ENCODE measurements at regions not wholly inside any gene's neighbourhood (a gene's known extent, or its start where the extent isn't known, plus 50 kb on each side); places are given as distances from the start of the nearest gene placed in this dataset.
A peak's percentile ranks its signal among the peaks of the same experiment; 100 is the strongest.
"Not testable (repeated sequence)": the region's sequence is repeated elsewhere in the genome, so short reads cannot be mapped to it uniquely, and the experiment has no call there.

DNA sequence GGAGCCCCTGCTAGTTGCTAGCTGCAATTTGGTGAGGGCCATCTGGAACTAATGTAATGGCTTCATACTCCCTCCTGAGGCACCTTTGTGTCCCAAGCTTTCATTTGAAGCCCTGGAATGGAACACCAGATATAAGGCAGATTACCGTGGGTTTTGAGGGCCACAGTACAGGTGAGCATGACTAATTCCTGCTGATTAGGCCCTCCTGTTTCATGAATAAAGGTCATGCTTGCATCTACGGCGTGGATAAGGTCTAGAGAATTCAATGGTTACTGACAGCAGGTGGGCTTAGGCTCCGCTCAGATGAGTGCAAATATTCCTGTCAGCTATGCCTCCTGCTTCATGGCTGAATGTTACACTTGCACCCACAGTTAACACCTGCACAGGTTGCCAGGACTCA, 495.4 kb downstream of the NAP1L3 start:
- DNase-seq (ENCODE audit: low spot score): no peak

DNA sequence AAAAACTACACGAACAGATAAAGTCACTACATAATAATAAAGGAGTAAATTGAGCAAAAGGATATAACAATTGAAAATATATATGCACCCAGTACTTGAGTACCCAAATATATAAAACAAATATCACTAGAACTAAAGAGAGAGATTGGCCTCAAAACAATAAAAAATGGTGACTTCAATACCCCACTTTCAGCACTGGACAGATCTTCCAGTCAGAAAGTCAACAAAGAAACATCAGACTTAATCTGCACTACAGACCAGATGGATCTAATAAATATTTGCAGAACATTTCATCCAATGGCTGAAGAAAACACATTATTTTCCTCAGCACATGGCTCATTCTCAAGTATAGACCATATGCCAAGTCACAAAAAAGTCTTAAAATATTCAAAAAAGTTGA, 503.6 kb downstream of the NAP1L3 start:
- no peak for DNase-seq (ENCODE audit: low spot score)

DNA sequence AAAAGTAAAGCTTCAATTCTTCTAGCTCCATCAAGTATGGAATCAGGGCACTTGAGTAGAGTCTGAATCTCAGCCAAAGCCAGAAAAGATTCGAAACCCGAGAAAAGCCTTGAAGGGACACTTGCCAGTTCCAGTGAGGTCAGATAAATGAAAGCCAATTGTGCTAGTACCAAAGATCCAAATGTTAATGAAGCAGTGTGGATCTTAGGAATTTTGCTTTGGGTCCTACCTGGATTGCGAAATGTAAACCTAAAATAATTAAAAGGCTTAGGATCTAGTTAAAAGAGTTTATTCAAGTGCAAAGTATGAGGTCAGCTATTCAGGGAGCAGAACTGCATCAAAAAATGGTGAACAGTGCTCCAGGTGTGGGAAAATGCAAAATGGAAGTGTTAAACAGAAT, 552.6 kb downstream of the NAP1L3 start:
- DNase-seq (ENCODE audit: low spot score): no peak

DNA sequence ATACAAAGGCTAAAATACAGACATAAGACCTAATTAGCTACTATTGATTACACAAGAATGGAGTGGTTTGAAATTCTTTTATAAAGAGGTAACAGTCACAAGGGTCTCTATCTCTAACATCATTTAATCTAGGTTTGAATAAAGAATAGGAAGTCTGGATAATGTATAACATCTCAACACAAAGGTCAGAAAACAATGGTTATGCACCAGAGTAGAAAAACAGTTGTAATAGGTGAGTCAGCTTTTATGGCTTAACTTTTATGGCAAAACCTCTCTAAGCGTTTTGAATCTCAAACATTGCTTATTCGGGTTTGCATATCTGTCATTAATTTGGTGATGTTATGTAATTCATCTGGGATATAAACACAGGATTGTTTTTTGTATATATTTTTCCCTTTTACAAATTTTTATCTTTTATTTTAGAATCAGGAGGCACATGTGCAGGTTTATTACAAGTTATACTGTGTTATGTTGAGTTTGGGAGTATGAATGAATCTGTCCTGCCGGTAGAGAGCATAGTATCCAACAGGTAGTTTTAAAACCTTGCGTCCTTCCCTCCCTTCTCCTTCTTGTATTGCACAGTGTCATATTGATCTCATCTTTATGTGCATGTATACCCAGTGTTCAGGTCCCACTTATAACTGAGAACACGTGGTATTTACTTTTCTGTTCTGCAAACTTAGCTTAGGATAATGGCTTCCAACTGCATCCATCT, 569.9 kb downstream of the NAP1L3 start:
- DNase-seq (ENCODE audit: low spot score): not testable (repeated sequence)

DNA sequence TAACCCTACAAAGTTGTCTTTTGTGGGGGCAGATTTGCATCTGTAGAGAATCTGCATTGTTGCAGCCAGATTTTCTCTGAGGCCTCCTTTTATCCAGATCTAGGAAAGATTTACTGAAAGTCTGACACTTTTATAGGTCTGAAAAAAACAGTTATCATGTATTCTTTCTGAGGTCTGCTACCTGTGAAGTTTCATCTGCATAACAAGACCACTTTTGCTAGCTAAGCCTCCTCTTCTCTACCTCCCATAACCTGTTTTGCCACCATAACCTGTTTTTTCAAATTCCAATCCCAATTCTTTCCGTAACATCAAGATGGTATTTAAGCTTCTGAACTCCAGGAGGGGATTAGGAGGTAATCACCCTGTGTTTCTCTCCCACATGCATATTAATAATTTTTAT, 577.8 kb downstream of the NAP1L3 start:
- not testable (repeated sequence) for DNase-seq (ENCODE audit: low spot score)

DNA sequence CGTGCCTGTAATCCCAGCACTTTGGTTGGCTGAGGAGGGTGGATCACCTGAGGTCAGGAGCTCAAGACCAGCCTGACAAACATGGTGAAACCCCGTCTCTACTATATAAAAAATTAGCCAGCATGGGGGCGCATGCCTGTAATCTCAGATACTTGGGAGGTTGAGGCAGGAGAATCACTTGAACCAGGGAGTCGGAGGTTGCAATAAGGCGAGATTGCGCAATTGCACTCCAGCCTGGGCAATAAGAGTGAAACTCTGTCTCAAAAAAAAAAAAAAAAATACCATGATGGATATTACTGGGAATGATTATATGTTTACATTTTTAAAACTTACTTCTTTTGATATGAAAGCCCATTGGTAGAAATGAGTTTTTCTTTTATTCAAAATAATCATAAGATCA, 594.5 kb downstream of the NAP1L3 start:
- not testable (repeated sequence) for DNase-seq (ENCODE audit: low spot score)

DNA sequence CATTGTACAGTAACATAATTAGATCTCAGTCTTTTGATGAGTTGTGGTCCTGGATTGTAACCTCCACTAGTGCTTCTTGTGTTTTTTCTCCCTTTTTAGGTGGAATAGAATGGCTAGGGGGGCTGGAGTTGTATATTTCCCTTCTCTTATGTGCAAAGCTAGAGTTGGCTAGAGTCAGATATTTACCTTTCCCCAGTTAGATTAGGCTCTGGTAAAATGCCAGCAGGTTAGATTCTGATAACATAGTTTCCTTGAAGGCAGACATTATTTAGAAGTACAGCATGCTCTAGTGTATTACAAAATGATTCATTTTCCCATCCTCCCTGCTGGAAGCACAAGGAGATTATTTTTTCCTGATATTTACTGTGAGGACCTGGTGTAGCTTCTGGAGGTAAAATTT, 618.1 kb downstream of the NAP1L3 start:
- not testable (repeated sequence) for DNase-seq (ENCODE audit: low spot score)

DNA sequence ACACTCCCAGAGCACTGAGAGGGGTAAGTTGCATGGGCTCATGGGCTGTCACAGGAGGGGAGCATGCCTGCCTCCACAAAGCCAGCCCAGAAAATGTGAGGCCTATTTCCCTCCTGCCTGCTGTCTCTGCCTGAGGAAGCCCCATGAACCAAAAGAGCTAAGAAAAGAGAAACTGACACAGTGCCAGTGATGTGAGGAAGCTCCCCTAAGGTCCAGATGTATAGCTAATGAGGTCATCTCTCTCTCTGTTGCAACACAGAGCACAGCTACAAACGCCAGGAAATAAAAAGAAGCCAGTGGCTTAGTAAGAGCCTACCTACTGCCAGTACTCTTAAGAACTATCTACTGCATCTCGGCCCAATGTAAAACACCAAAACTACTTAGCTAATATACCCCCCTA, 653.5 kb downstream of the NAP1L3 start:
- DNase-seq (ENCODE audit: low spot score): peak; percentile 1

DNA sequence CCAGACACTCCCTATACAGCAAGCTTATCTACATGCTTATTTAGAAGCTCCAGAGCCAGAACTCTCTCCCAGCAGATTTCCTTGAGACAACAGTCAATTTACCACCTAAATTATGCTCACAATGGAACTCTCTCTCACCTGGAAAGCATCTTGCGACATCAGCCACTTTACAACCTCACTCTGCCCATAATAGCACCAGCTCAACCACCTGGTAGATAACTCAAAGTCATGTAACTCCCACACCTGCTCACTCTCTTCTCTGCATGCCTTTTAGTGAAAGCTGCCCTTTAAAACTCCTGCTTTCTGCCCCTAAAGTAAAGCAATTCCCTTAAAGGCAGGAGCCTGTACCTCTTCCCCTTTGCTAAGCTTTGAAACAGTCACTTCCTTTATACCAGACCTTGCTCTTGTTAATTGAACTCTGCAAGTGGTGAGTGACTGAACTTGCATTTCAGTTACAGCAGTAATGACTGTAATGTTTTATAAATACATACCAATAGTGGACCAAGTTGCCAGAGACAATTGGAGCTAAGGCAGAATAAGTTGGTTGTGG, 658.8 kb downstream of the NAP1L3 start:
- not testable (repeated sequence) for DNase-seq (ENCODE audit: low spot score)
